Ishikawa (cell line): ENCODE measurements at regions not wholly inside any gene's neighbourhood (a gene's known extent, or its start where the extent isn't known, plus 50 kb on each side); places are given as distances from the start of the nearest gene placed in this dataset.

Source experiments
- CREB1 ChIP-seq: IDR thresholded peaks from 2 replicates; pipeline ENCODE4 v1.6.1; 2012; ENCODE audit warnings: low read depth
- EP300 ChIP-seq: IDR thresholded peaks from 2 replicates; pipeline ENCODE4 v1.6.1; 2012; ENCODE audit warnings: borderline replicate concordance
- NFIC ChIP-seq: IDR thresholded peaks from 2 replicates; pipeline ENCODE4 v1.6.1; 2012
- RAD21 ChIP-seq: IDR thresholded peaks from 2 replicates; pipeline ENCODE4 v1.6.1; 2012; ENCODE audit warnings: low read depth

DNA sequence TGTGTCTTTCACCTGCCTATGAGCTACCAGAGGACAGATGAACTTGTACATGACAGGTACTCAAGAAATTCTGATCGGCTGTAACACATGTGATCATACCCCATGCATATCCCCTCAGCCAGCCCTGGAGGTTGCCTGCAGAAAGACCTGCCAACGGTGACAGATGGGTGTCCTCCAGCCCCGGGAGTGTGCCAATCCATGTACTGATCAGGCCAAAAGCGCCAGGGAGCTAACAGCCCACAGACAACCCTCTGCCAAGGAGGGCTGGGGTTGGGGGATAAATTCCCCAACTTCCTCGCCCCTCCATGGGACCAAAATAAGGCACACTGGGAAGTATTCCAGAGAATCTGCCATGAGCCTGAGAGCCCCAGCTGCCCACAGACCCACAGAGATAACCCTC is 189.4 kb downstream of the CCT6B start:
- TF ChIP-seq EP300 = no peak
- no peak for TF ChIP-seq RAD21
- TF ChIP-seq CREB1 = no peak
- no peak for TF ChIP-seq NFIC
